GM13977 (cell line): ENCODE measurements at regions not wholly inside any gene's neighbourhood (a gene's known extent, or its start where the extent isn't known, plus 50 kb on each side); places are given as distances from the start of the nearest gene placed in this dataset.

ENCODE experiments used
- DNase-seq: peaks from one replicate; pipeline ENCODE4 v3.0.0; 2012; ENCODE audit warnings: low spot score
- in situ Hi-C: fragments of 300-500 bp; cut with MboI; formaldehyde crosslinking; loops from one replicate; pipeline ENCODE4 v1.12.0; 2022; ENCODE audit warnings: low sequenced_read_pairs, low pct_unique_long_range_greater_than_20kb, mixed read lengths, inconsistent platforms; ENCODE audit not compliant: unreplicated experiment
- TF ChIP-seq, protein P1 (sequence below): IDR thresholded peaks from 2 replicates; pipeline ENCODE4 v1.5.1; 2012; ENCODE audit warnings: mild to moderate bottlenecking, control low read depth; ENCODE audit not compliant: insufficient read depth; ENCODE audit errors: extremely low read depth, missing control alignments

DNA sequence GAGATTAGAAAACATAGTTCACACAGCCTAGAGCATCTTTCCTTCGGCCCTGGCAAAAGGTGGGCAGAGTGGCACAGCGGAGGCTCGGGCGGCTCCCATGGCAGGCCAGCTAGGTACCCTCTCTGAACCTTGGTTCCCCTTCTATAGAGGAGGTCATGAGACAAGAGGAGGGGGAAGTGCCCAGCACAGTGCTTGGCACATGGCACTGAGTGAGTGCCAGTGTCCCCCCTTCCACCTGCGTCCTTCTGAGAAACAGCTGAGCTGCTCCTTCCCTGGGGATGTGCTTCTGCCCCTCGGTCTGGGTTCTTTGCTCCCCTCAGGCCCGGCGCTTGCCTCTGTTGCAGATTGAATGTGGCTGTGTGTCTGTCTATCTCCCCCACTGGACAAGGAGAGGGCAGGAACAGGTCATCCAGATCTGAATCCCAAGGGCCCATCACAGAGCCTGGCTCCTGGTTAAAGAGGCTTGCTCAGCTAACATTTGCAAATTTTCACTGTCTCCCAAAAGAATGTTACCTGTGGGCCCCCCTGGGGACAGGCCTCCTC lies 165.6 kb downstream of the USP12 start:
- no peak for DNase-seq
- TF ChIP-seq, protein P1, sequence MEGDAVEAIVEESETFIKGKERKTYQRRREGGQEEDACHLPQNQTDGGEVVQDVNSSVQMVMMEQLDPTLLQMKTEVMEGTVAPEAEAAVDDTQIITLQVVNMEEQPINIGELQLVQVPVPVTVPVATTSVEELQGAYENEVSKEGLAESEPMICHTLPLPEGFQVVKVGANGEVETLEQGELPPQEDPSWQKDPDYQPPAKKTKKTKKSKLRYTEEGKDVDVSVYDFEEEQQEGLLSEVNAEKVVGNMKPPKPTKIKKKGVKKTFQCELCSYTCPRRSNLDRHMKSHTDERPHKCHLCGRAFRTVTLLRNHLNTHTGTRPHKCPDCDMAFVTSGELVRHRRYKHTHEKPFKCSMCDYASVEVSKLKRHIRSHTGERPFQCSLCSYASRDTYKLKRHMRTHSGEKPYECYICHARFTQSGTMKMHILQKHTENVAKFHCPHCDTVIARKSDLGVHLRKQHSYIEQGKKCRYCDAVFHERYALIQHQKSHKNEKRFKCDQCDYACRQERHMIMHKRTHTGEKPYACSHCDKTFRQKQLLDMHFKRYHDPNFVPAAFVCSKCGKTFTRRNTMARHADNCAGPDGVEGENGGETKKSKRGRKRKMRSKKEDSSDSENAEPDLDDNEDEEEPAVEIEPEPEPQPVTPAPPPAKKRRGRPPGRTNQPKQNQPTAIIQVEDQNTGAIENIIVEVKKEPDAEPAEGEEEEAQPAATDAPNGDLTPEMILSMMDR, result no peak
- in situ Hi-C loops, result no loop called here

DNA sequence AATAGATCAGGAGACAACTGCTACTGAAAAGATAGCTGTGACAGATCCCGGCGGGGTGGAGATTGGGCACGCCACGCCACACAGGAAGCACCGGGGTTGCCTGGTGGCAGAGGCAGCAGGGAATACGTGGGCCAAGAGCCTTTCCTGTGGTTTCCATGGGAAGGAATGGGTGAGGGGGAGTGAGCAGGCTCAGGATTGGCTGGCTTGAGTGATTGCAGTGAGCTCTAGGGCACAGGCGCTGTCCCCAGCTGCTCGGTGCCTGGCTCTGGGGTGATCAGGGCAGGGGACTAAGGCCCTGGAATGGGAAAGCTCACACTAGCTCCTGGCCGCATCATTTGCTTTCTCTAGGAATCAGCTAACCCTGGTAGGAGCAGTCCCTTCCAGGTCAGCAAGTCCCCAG lies 166.1 kb downstream of the USP12 start:
- in situ Hi-C loops, result no loop called here

DNA sequence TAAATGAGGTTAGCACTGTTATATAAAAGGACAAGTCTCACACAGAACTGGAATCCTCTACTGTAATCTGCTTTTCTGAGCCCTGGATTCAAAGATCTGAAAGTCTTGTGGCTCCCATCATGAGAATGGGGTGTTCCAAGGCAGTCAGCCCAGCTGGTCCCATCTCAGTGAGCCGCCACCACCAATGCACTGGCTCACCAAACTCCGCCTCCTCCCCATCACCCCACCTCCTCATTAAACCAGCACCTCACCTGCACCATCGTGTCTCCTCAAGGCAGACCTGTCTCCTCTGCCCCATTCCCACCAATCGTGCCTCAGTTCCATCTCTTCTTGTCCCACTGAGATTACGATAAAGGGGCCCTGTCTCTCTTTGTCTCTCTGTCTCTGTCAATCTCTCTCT lies 166.7 kb downstream of the USP12 start:
- in situ Hi-C loops, result no loop called here
- TF ChIP-seq, protein P1, result no peak
- no peak for DNase-seq

More for the DNA sequence above, 166.1 kb downstream of the USP12 start:
- DNase-seq, result no peak
- TF ChIP-seq, protein P1, result no peak

DNA sequence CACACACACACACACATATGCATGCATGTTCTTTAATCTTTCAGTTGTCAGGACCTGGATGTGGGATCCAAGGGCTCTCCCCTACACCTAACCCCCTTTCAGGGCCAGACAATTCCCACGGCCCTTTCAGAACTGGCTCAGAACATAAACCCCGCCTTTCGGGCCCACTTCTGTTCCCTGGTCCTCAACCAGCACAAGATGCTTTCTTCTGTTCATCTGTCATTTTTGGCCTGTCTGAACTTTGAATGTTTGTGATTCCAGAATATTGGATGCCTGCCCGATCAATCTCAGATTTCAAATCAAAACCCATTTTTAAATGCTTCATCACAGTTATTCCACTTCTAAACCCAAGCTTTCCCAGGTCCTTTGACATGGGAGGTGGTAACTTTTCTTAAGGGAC lies 167.3 kb downstream of the USP12 start:
- TF ChIP-seq, protein P1, result no peak
- in situ Hi-C loops, result no loop called here
- no peak for DNase-seq

DNA sequence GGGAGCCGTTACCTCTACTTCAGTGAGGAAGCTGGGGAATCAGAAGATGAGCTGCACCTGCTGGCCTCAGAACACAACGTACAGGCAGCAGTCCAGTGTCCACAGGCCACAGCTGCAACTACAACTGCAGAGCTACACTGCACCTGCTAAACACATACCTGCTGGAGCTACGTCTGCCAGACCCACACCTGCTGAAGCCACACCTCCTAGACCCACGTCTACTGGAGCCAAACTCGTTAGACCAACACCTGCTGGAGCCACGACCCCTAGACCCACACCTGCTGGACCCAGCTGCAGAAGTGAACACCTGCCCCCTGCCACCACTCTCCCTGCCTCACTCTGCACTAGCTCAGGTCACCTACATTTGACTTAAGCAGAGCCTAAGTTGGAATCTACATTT lies 169.9 kb downstream of the USP12 start:
- DNase-seq, result no peak
- in situ Hi-C loops, result no loop called here
- TF ChIP-seq, protein P1, result no peak

DNA sequence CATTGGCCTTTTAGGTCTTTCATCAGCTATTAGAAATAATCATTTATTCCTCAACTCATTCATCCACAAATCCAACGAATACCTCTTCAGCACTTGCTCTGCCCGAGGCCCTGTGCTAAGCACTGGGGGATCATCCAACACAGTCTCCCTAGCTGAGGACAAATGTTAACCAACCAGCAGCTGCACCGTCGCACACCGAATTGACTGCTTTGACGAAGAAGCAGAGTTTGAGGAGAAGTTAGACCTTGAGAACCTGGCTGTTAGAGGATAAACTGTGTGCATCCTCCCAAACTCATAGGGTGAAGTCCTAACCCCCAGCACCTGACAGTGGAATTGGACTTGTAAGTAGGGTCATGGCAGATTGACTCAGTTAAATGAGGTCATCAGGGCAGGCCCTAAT lies 170.9 kb downstream of the USP12 start:
- TF ChIP-seq, protein P1, result no peak
- no peak for DNase-seq
- in situ Hi-C loops, result no loop called here

DNA sequence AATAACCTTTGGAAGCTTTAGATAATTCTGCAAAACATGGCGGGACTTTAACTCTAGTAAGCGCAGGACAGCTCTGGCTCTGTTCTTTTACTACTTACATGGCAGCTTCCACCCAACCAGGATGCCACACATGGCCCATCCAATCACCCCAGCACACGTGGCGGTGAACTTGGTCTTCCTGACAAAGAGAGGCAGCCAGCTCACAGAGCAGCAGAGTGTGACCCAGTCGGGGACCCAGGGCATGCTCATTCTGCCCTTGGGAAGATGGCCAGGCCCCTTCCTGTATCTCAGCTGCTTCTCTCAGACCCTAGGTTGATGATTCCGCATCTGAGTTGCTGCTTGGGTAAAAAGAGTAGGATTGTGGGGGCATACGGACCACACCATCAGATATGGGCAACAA lies 172.1 kb downstream of the USP12 start:
- DNase-seq, result no peak
- TF ChIP-seq, protein P1, result no peak
- in situ Hi-C loops, result no loop called here
